Ecto neural progenitor cell (in vitro differentiated cells): ENCODE measurements at regions not wholly inside any gene's neighbourhood (a gene's known extent, or its start where the extent isn't known, plus 50 kb on each side); places are given as distances from the start of the nearest gene placed in this dataset.

ENCODE experiments used
- DNase-seq: peaks from one replicate; pipeline ENCODE4 v3.0.0-alpha.2; 2018; ENCODE audit warnings: low spot score

DNA sequence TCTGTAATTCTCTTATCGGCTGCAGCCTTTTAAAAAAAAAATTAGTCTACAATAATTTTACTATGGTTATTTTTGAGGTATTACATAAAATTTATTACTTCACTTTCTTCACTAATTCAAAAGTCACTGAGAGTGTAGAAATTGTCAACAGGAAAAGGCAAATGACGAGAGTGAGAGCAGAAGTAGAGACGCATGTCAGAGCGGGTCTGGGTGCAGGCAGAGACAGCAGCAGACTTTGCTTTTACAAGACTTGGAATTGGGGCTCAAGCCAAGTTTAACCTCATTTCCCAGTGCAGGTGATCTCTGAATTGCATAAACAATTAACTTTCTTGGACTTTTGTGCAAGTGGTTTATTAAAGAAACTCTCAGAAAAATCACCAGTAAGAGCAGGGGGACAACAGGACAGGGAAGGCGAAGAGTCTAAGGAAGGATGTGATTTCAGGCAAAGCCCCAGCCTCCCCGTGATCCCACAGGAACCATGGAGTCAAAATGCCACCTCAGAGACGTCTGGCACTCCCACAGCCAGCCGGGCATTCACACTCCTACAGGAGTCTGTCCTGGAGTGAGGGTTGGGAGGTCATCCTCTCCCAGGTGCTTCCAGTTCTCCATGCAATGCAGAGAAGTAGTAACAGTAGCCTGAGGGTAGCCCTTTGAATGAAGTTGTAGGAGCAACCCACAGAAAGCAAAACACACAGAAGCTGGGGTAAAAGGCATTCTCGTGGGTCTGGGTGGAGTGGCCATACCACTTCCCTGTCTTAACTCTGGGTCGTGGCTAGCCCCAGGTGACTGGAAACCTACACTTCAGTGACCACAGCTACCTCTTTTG is 274.0 kb upstream of the TGFBR2 start:
- no peak for DNase-seq

GRCh38 chr3:30333143-30333542 is 273.3 kb upstream of the TGFBR2 start:
- no peak for DNase-seq

DNA sequence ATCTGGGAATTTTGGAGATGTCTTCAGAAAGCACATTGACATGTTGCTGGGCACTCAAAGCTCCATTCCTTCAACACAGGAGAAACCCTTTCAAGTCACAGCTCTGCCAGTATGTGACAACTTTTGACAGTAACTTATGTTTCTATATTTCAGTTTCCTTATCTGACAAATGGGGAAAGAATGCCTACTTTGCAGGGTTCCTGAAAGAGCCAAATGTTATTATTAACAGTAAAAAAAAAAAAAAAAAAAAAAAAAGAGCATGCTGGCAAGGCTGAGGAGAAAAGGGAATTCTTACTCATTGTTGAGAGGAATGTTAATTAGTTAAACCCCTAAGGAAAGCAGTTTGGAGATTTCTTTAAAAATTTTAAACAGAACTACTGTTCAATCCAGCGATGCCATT is 272.5 kb upstream of the TGFBR2 start:
- no peak for DNase-seq

DNA sequence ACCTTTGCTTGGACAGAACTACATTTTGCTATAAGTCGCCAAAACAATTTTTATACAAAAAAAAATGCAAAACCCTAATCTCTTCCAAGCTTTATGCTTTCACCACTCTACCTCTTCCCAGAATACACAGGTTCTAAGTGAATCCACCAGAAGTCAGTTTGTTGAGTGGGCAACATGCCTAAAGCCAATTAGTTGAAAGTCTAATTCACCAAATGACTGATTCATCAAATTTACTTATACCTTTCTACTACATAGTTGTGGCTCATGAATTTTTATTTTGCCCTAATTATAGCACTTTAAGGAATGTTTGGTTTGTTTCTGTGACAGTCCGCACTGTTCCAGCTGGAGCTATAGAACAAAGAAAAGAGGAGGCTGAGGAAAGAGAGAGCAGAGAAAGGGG is 265.9 kb upstream of the TGFBR2 start:
- no peak for DNase-seq

DNA sequence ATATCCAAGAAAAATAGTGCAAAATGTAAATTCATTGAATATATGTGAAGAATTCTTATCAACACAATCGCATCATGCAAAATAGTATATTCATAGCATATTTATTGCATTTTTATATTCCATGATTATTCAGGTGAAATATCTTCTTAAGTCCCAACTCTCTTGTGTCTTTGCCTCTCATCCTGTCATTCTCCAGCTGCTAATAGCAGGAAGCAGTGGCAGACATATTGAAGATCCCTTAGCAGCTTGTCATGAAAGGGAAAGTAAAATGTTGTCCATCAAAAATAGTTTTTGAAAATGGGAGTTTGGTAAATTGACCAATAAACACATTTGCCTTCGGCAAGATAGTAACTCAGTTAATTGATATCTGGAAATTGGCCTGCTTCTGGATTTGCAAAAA is 265.3 kb upstream of the TGFBR2 start:
- no peak for DNase-seq

GRCh38 chr3:30341851-30342250 is 264.6 kb upstream of the TGFBR2 start:
- no peak for DNase-seq

GRCh38 chr3:30342318-30343060 is 263.9 kb upstream of the TGFBR2 start:
- DNase-seq = no peak

GRCh38 chr3:30343067-30343831 is 263.2 kb upstream of the TGFBR2 start:
- no peak for DNase-seq

GRCh38 chr3:30343861-30344260 is 262.5 kb upstream of the TGFBR2 start:
- no peak for DNase-seq

GRCh38 chr3:30344288-30344687 is 262.1 kb upstream of the TGFBR2 start:
- no peak for DNase-seq

GRCh38 chr3:30346933-30347320 is 259.5 kb upstream of the TGFBR2 start:
- DNase-seq = no peak

DNA sequence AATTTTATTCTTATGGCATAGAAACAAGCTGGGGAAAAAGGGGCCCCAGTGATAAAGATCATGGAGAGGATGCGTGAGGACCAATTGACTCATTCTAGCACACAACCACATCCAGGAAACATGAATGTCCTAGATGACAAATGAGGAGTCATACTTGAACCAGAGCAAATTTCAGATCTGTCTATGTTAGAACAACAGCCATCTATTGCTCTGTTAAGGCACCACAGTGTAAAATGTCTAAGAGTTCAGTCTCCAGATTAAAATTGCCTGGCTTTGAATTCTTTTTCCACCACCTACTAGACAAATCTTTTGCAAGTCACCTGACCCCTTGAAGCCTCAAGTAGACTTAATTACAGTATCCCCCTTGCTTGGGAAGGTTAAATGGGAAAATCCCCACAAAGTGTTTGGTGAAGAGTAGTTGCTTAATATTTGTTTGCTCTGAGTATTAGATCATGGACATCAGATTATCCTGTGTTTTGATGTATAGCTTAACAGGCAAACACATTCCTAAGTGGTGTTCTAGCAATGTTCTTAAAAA is 258.7 kb upstream of the TGFBR2 start:
- no peak for DNase-seq

DNA sequence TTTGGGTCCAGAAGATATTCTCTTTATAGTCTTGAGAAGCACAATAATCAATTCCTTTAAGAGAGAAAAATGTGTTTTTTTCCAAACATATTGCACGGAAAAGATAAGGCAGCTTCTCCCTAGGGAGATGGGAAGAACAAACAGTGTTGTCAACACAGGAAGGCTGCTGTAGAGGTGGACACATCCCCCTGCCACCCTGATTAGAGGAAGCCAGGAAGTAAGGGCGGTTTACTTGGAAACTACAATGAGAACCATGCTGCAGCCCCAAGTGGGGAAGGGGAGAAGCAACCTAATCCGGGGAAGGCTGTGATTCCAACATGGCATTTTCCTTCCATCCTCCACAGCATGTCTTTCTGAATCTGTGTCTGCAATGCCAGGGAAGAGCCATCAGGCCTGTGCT is 256.9 kb upstream of the TGFBR2 start:
- DNase-seq = no peak

DNA sequence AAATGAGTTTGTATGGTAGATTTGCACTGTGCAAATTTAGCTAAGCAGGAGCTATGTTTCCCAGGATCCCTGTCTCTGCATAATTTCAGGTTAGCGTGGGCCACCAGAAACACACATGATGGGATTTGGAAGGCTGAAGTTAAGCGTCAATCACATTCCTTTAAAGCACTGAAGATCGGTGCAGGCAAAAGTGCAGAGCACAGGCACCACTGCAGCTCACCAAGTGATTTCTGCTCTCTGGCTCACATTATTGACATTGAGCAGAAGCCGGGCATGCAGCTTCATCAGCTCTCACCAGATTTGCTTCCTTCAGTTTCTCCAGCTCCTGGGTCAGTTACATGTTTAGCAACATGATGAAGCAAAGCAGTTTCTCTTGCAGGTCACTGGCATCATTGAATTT is 256.4 kb upstream of the TGFBR2 start:
- no peak for DNase-seq

DNA sequence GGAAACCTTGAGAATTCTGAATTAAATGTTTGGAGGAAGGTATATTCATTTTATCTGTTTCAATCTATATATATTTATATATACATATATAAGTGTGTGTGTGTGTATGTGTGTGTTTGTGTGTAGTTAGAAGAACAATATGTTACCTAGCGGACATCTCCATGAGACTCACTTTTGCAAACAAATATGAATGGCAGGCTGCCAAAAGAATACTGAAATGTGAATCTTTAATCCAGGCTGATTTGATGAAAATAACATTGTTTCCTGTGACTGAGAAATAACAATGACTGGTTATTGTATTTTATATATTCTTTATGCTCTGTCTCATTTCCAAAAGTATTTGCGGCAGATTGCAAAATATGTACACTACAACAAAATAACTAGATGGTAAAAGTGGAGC is 255.5 kb upstream of the TGFBR2 start:
- no peak for DNase-seq

DNA sequence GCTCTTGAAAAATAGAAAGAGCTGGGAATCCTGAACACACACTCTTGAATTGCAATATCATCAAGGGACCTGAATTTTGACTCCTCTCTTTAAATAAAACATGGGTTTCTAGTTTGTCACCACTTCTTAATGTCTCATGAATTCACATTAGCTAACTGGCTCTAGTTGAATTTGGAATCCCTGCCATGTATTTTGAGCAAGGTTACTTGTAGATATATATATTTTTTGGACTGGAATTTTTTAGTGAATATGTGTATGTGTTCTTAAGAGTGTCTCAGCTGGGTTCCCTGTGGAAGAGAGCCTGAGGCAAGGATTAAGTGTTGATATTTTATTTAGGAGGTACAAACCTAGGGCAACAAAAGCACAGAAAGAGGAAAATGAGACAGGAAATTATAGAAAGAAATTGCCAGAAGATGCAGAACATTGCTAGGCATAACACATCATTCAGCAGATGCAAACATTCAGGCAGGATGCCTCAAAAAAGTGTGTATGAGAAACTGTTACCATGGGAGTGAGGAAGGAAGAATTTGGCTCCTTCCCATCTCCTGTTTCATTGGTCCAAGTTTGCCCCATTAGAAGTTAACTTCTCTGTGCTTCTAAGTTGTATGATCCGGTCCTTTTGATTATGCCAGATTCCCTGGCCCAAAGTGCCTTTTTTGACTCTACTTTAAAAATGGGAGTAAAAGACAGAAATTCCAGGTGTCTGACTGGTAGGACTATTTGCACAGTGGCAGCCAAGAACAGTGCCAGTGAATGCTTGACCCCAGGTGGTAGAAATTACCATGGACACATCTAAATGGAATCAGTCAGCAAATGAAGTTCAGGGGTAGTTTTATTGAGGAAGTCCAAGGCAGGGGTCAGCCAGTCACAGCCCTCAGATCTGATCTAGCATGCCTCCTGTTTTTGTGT is 253.7 kb upstream of the TGFBR2 start:
- no peak for DNase-seq

GRCh38 chr3:30353711-30354467 is 252.5 kb upstream of the TGFBR2 start:
- DNase-seq = no peak

- no peak for DNase-seq
These were observed 251.9 kb upstream of the TGFBR2 start for GRCh38 chr3:30354513-30354912.

- no peak for DNase-seq
These were observed 251.4 kb upstream of the TGFBR2 start for GRCh38 chr3:30354972-30355371.

DNA sequence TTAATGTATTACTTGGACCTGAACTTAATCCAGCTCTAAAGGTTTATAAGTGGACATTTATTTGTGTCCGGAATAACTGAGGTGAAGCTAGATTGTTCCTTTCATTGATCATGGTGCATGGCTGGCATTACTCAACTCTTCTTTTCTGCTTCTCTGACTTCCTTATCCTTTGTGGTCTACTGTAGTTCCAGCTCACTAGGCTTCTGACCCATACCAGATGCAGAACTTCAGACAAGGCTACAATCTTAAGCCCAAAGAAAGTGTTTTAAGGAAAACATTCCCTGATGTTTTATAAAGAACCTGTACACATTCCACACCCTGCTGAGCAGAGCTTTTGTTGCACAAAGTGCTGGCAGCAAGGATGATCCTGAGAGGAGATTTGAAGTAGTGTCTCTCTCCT is 250.8 kb upstream of the TGFBR2 start:
- no peak for DNase-seq
